Lower leg skin (tissue), 4 donors: ENCODE measurements at regions not wholly inside any gene's neighbourhood (a gene's known extent, or its start where the extent isn't known, plus 50 kb on each side); places are given as distances from the start of the nearest gene placed in this dataset.

Experiments
- DNase-seq, 2 donors: peaks; one replicate each; pipeline ENCODE4 v3.0.0-alpha.2; 2019; ENCODE audit warnings: low spot score in 2 of 2
- H3K4me3 ChIP-seq: fragments of 200-600 bp; sonication (generic); 2 replicates; pipeline ENCODE4 v1.5.1; 2017; ENCODE audit warnings: mild to moderate bottlenecking, low read depth; ENCODE audit not compliant: poor library complexity, severe bottlenecking
- POLR2A ChIP-seq, 2 donors: fragments of 450-650 bp; IDR thresholded peaks; one replicate each; pipeline ENCODE4 v1.6.1; 2016 to 2017; ENCODE audit warnings: antibody characterized with exemption in 2 of 2, mild to moderate bottlenecking in 1 of 2, moderate library complexity in 1 of 2
- WGBS, 2 donors: methylation state at CpG; one replicate each; pipeline ENCODE4 v1.1.5; 2018; 5-methylcytosine and 5-hydroxymethylcytosine counted together
- intact Hi-C: fragments of 100-400 bp; cut with DNase I; formaldehyde crosslinking; loops from one replicate; pipeline ENCODE4 v1.15.0; 2023; ENCODE audit warnings: low total_unique reads
- TF ChIP-seq, protein P1 (sequence below), 3 donors: fragments of 450-650 bp; IDR thresholded peaks; one replicate each; pipeline ENCODE4 v1.5.1; 2016; ENCODE audit warnings: antibody characterized with exemption in 3 of 3, mild to moderate bottlenecking in 3 of 3, moderate library complexity in 2 of 3

DNA sequence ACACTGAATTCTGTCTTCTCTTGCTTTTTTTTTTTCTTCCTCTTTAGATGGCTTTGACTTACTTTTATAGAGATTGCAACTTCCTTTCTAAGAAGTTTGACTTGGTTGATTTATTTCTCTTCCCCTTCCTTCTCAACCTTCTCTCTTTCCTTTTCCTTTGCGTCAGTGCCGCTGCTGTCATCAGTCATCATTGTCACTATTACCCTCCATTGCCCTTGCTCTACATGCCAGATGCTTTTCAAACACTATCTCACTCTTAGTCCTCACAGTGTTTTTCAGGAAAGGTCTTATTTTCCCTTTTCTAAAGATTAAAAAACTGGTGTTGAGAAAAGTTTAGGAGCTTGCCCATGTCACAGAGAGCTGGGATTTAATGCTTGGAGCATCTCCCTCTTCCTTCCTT, 74.7 kb upstream of the C11orf87 start:
- DNase-seq, result no peak
- H3K4me3 ChIP-seq, result no peak overlapping the region
- TF ChIP-seq, protein P1, sequence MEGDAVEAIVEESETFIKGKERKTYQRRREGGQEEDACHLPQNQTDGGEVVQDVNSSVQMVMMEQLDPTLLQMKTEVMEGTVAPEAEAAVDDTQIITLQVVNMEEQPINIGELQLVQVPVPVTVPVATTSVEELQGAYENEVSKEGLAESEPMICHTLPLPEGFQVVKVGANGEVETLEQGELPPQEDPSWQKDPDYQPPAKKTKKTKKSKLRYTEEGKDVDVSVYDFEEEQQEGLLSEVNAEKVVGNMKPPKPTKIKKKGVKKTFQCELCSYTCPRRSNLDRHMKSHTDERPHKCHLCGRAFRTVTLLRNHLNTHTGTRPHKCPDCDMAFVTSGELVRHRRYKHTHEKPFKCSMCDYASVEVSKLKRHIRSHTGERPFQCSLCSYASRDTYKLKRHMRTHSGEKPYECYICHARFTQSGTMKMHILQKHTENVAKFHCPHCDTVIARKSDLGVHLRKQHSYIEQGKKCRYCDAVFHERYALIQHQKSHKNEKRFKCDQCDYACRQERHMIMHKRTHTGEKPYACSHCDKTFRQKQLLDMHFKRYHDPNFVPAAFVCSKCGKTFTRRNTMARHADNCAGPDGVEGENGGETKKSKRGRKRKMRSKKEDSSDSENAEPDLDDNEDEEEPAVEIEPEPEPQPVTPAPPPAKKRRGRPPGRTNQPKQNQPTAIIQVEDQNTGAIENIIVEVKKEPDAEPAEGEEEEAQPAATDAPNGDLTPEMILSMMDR (IDR thresholded peaks at IDR 0.05), result no peak
- TF ChIP-seq POLR2A (IDR thresholded peaks at IDR 0.05), result no peak
- WGBS, 2 donors, result 63 to 67% methylated on average over 2 of the region's 2 CpGs
- intact Hi-C loops, result no loop called here

DNA sequence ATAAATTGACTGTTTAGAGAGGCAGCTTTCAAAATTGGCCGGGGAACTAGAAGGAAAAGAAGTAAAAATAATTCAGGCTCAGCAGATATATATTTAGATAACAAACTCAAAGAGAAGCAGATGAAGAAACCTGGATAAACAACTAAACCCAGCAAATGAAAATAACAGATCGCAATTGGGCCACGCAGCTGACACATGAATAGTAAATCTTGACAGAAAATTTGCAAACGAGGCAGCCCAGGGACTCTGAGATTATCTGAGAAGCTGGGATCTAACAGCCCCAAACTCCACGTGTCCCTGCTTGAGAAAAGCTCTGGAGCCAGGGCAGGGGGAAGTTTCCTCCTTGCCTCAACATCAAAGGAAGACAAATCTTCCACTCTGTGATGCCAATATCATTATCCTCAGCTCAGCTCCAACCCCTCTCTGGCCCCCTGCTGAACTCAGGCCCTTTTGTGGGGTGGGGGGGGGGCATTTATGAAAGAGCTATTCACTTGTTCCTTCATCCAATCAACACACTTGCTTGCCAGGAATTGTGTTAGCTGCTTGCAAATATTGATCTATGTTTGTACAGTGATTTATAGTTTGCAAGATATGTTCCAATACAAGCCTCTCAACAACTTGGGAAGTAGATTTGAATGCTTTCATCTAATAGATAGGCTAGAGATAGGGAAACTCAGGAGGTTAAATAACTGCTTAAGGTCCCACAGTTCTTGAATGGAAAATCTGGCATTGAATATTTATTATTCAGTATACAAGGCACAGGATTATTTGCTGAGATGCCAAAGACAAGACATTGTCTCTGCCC, 72.5 kb upstream of the C11orf87 start:
- TF ChIP-seq POLR2A (IDR thresholded peaks at IDR 0.05), result no peak
- TF ChIP-seq, protein P1 (IDR thresholded peaks at IDR 0.05), result no peak
- intact Hi-C loops, result no loop called here
- WGBS, 2 donors, result 43 to 44% methylated on average over 5 of the region's 5 CpGs
- no peak overlapping the region for H3K4me3 ChIP-seq
- DNase-seq, result no peak

DNA sequence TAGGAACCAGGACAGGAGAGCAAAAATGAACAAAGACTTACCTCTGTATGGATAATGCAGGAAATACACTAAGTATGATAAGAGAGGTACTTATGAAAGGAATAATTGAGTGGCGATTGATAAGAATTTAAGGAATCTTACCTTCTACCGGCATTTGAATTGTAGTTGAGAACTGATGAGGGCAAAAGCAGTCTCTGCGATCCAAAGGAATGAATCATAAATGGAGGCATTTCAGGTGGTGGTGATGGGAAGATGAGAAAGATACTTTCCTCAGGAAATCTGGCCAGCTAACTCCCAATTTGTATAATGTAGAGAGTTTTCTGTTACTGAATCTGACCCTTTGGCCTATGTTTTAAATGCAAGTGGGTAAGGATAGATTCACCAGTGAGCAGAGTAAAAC, 71.9 kb upstream of the C11orf87 start:
- no peak for TF ChIP-seq POLR2A (IDR thresholded peaks at IDR 0.05)
- TF ChIP-seq, protein P1 (IDR thresholded peaks at IDR 0.05), result no peak
- H3K4me3 ChIP-seq, result no peak overlapping the region
- intact Hi-C loops, result no loop called here
- no peak for DNase-seq
- 63 to 77% methylated on average over 3 of the region's 3 CpGs for WGBS, 2 donors

DNA sequence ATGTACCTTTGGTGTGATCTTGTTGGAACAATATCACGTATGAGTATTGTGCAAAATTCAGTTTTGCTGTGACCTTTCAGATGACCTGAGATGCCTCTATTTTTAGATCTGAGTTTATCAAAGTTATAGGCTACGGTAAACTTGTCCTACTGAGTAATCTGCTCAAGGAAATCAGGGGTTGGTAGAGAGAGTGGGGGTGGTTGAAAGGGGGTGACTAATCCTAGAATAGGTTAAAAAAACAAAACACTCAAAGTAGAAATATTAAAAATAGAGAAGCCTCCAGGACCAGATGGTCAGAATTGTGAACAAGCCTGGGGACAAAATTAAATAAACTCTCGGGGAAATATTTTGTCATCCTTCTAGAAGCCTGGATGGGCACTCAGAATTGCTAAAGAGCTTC, 59.9 kb upstream of the C11orf87 start:
- TF ChIP-seq, protein P1 (IDR thresholded peaks at IDR 0.05), result no peak
- TF ChIP-seq POLR2A (IDR thresholded peaks at IDR 0.05), result no peak

DNA sequence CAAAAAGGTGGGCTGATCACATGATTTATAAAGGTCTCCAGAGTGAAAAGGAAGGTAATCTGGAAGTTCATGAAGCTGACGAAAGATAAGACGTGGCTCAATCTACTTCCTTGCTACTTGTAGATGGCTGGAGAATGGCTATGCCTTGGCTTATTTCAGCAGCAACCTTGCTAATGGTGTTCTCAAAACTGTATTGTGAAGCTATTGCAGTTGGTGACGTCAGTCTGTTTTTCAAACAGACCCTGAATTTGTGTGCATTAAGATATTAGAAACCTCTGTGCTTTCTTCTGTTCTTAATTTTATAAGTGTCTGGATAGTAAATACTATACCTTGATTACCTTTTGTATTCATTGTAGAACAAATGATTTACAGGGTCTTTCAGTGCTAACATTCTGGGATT, 58.3 kb upstream of the C11orf87 start:
- intact Hi-C loops, result no loop called here
- DNase-seq, result no peak
- 86 to 87% methylated on average over 3 of the region's 3 CpGs for WGBS, 2 donors
- H3K4me3 ChIP-seq, result no peak overlapping the region
- TF ChIP-seq POLR2A (IDR thresholded peaks at IDR 0.05), result no peak
- TF ChIP-seq, protein P1 (IDR thresholded peaks at IDR 0.05), result no peak

More for the DNA sequence above, 59.9 kb upstream of the C11orf87 start:
- DNase-seq, result no peak
- WGBS, 2 donors, result 69 to 76% methylated on average over 3 of the region's 3 CpGs
- intact Hi-C loops, result no loop called here
- no peak overlapping the region for H3K4me3 ChIP-seq

DNA sequence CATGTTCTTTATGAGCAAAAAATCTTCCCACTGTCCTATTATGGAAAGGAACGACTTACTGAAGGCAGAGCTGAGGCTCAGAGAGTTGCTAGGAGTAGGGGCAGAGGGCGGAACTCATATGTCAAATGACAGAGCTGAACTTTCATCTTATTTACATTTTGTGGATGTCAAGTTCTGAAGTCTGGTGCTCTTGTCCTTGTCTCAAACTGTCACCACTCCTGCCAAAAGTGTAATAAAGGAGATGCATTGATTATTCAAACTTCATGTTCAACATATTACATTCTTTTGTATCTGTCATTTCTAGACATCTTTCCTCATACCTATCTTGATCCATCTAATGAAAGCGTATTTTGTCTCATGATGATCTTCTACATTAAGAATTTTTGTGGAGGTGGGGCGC, 57.1 kb upstream of the C11orf87 start:
- WGBS, 2 donors, result 86 to 88% methylated on average over 4 of the region's 4 CpGs
- TF ChIP-seq, protein P1 (IDR thresholded peaks at IDR 0.05), result no peak
- no peak for TF ChIP-seq POLR2A (IDR thresholded peaks at IDR 0.05)
- H3K4me3 ChIP-seq, result no peak overlapping the region
- no peak for DNase-seq
- intact Hi-C loops, result no loop called here
